Skin epidermis (tissue), 12 donors: ENCODE measurements at regions not wholly inside any gene's neighbourhood (a gene's known extent, or its start where the extent isn't known, plus 50 kb on each side); places are given as distances from the start of the nearest gene placed in this dataset.
"Not testable (repeated sequence)": the region's sequence is repeated elsewhere in the genome, so short reads cannot be mapped to it uniquely, and the experiment has no call there.

Experiments
- H3K27ac ChIP-seq, 21 experiments: fragments of 200-600 bp; sonication (generic) in 11 of 21; one replicate each; pipeline ENCODE4 v1.5.0; 2020; ENCODE audit warnings: mild to moderate bottlenecking in 3 of 21, inconsistent platforms in 2 of 21, moderate library complexity in 2 of 21
- H3K4me3 ChIP-seq, 7 experiments: fragments of 200-600 bp; sonication (generic) in 2 of 7; one replicate each; pipeline ENCODE4 v1.5.0; 2020; ENCODE audit warnings: inconsistent platforms in 2 of 7, mild to moderate bottlenecking in 2 of 7, moderate library complexity in 1 of 7

GRCh38 chr11:37259734-37260133 is 661.7 kb upstream of the RAG2 start:
- H3K4me3 ChIP-seq: no peak overlapping the region
- H3K27ac ChIP-seq: no peak overlapping the region

- Histone ChIP-seq H3K27ac (no peak overlapping the region), H3K4me3 (no peak overlapping the region)
Observed at GRCh38 chr11:37248145-37248544, 650.1 kb upstream of the RAG2 start.

- not testable (repeated sequence) for H3K27ac ChIP-seq, H3K4me3 ChIP-seq
Observed at GRCh38 chr11:37246092-37246491, 648.1 kb upstream of the RAG2 start.

- Histone ChIP-seq H3K4me3 (no peak overlapping the region), H3K27ac (no peak overlapping the region)
Observed at GRCh38 chr11:37230865-37231264, 632.8 kb upstream of the RAG2 start.

- H3K4me3 ChIP-seq: no peak overlapping the region
- no peak overlapping the region for H3K27ac ChIP-seq
Observed at GRCh38 chr11:37223962-37224361, 625.9 kb upstream of the RAG2 start.

- Histone ChIP-seq H3K4me3 (no peak overlapping the region), H3K27ac (no peak overlapping the region)
Observed at GRCh38 chr11:37203006-37203405, 605.0 kb upstream of the RAG2 start.

GRCh38 chr11:37199082-37199481 is 601.0 kb upstream of the RAG2 start:
- H3K27ac ChIP-seq: no peak overlapping the region

GRCh38 chr11:37184326-37184725 is 586.3 kb upstream of the RAG2 start:
- Histone ChIP-seq H3K27ac (no peak overlapping the region), H3K4me3 (no peak overlapping the region)

More at GRCh38 chr11:37199082-37199481, 601.0 kb upstream of the RAG2 start:
- no peak overlapping the region for H3K4me3 ChIP-seq

GRCh38 chr11:37182031-37182430 is 584.0 kb upstream of the RAG2 start:
- no peak overlapping the region for H3K27ac ChIP-seq
- no peak overlapping the region for H3K4me3 ChIP-seq

GRCh38 chr11:37177721-37178120 is 579.7 kb upstream of the RAG2 start:
- Histone ChIP-seq H3K27ac (no peak overlapping the region), H3K4me3 (no peak overlapping the region)

- no peak overlapping the region for H3K4me3 ChIP-seq
- H3K27ac ChIP-seq: no peak overlapping the region
Observed at GRCh38 chr11:37171451-37171850, 573.4 kb upstream of the RAG2 start.

GRCh38 chr11:37170311-37170710 is 572.3 kb upstream of the RAG2 start:
- H3K4me3 ChIP-seq: no peak overlapping the region
- H3K27ac ChIP-seq: no peak overlapping the region

- not testable (repeated sequence) for H3K27ac ChIP-seq, H3K4me3 ChIP-seq
Observed at GRCh38 chr11:37145434-37145833, 547.4 kb upstream of the RAG2 start.

- H3K4me3 ChIP-seq: no peak overlapping the region
Observed at GRCh38 chr11:37142591-37142990, 544.6 kb upstream of the RAG2 start.

GRCh38 chr11:37141707-37142106 is 543.7 kb upstream of the RAG2 start:
- Histone ChIP-seq H3K27ac (no peak overlapping the region), H3K4me3 (no peak overlapping the region)

More at GRCh38 chr11:37142591-37142990, 544.6 kb upstream of the RAG2 start:
- H3K27ac ChIP-seq: no peak overlapping the region

- H3K4me3 ChIP-seq, H3K27ac ChIP-seq: not testable (repeated sequence)
Observed at GRCh38 chr11:37135606-37136005, 537.6 kb upstream of the RAG2 start.

- H3K27ac ChIP-seq: no peak overlapping the region
- H3K4me3 ChIP-seq: no peak overlapping the region
Observed at GRCh38 chr11:37134637-37135036, 536.6 kb upstream of the RAG2 start.

- no peak overlapping the region for H3K4me3 ChIP-seq
- no peak overlapping the region for H3K27ac ChIP-seq
Observed at GRCh38 chr11:37124384-37124783, 526.3 kb upstream of the RAG2 start.

- H3K4me3 ChIP-seq: no peak overlapping the region
- H3K27ac ChIP-seq: no peak overlapping the region
Observed at GRCh38 chr11:37115963-37116362, 517.9 kb upstream of the RAG2 start.

GRCh38 chr11:37110385-37110784 is 512.3 kb upstream of the RAG2 start:
- Histone ChIP-seq H3K27ac (no peak overlapping the region), H3K4me3 (no peak overlapping the region)

GRCh38 chr11:37109286-37109585 is 511.2 kb upstream of the RAG2 start:
- no peak overlapping the region for H3K4me3 ChIP-seq
- no peak overlapping the region for H3K27ac ChIP-seq

- H3K27ac ChIP-seq: no peak overlapping the region
Observed at GRCh38 chr11:37108436-37109285, 510.6 kb upstream of the RAG2 start.

More at GRCh38 chr11:37108436-37109285, 510.6 kb upstream of the RAG2 start:
- H3K4me3 ChIP-seq: no peak overlapping the region
